ENCODE measurements at regions not wholly inside any gene's neighbourhood (a gene's known extent, or its start where the extent isn't known, plus 50 kb on each side); places are given as distances from the start of the nearest gene placed in this dataset.

DNA sequence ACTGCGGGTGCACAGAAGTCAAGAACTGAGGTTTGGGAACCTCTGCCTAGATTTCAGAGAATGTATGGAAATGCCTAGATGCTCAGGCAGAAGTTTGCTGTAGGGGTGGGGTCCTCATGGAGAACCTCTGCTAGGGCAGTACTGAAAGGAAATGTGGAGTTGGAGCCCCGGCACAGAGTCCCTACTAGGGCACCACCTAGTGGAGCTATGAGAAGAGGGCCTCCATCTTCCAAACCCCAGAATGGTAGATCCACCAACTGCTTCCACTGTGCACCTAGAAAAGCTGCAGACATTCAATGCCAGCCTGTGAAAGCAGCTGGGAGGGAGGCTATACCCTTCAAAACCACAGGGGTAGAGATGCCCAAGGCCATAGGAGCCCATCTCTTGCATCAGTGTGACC is 1336.0 kb upstream of the CELF2 start:
- TF ChIP-seq, protein P1, sequence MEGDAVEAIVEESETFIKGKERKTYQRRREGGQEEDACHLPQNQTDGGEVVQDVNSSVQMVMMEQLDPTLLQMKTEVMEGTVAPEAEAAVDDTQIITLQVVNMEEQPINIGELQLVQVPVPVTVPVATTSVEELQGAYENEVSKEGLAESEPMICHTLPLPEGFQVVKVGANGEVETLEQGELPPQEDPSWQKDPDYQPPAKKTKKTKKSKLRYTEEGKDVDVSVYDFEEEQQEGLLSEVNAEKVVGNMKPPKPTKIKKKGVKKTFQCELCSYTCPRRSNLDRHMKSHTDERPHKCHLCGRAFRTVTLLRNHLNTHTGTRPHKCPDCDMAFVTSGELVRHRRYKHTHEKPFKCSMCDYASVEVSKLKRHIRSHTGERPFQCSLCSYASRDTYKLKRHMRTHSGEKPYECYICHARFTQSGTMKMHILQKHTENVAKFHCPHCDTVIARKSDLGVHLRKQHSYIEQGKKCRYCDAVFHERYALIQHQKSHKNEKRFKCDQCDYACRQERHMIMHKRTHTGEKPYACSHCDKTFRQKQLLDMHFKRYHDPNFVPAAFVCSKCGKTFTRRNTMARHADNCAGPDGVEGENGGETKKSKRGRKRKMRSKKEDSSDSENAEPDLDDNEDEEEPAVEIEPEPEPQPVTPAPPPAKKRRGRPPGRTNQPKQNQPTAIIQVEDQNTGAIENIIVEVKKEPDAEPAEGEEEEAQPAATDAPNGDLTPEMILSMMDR (IDR thresholded peaks at IDR 0.05; ENCODE audit: poor library complexity, severe bottlenecking), result no peak
- DNase-seq (ENCODE audit: low spot score), result no peak

DNA sequence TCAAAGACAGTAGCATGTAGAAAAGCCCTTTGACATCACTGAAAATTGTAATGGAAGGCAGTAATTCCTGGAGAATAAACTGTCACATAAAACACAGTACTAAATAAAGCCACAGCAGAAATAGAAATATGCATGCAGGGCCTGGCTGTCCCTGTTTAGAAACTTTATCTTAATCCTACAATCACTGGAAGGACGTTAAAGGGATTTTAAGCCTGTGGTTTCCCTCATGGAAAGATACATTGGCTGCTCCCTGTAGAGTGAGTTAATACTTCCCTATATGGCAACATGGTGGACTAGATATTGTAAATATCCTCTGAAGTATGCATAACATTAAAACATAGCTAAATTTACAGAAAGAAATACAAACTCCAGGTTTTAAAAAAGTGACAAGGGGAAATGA is 1334.9 kb upstream of the CELF2 start:
- no peaks in the 10 kb centered on the region for H3K27me3 ChIP-seq (ENCODE audit: insufficient read depth, poor library complexity, severe bottlenecking)
- TF ChIP-seq, protein P1 (IDR thresholded peaks at IDR 0.05; ENCODE audit: poor library complexity, severe bottlenecking), result no peak
- no peak overlapping the region for H3K27ac ChIP-seq (ENCODE audit: poor library complexity, severe bottlenecking)
- H3K9me3 ChIP-seq (ENCODE audit: severe bottlenecking), result no peaks in the 10 kb centered on the region
- H3K4me1 ChIP-seq (ENCODE audit: insufficient read depth, poor library complexity, severe bottlenecking), result no peaks in the 10 kb centered on the region
- DNase-seq (ENCODE audit: low spot score) (no peak), ATAC-seq (ENCODE audit: low read depth) (no peak)
- no peaks in the 10 kb centered on the region for H3K36me3 ChIP-seq (ENCODE audit: low read depth)
- H3K4me3 ChIP-seq (ENCODE audit: severe bottlenecking), result no peak overlapping the region

More for the DNA sequence above, 1336.0 kb upstream of the CELF2 start:
- H3K27ac ChIP-seq (ENCODE audit: poor library complexity, severe bottlenecking), result no peak overlapping the region
- H3K27me3 ChIP-seq (ENCODE audit: insufficient read depth, poor library complexity, severe bottlenecking), result no peaks in the 10 kb centered on the region
- H3K4me3 ChIP-seq (ENCODE audit: severe bottlenecking), result no peak overlapping the region
- H3K36me3 ChIP-seq (ENCODE audit: low read depth), result no peaks in the 10 kb centered on the region
- no peaks in the 10 kb centered on the region for H3K9me3 ChIP-seq (ENCODE audit: severe bottlenecking)
- no peaks in the 10 kb centered on the region for H3K4me1 ChIP-seq (ENCODE audit: insufficient read depth, poor library complexity, severe bottlenecking)
- no peak for ATAC-seq (ENCODE audit: low read depth)

DNA sequence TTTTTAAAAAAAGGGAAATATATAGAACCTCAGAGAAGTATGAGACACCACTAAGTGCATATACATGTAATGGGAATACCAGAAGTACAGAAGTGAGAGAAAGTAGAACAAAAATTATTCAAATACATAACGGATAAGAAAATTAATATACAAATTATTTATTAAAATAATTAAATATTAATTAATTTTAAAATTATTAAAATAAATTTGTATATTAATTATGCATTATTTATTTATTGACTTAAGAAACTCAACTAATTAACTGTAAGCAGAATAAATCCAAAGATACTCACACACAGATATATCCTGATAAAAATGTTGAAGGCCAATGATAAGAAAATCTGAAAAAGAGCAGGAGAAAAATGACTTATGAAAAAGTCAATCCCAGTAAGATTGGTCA is 1333.5 kb upstream of the CELF2 start:
- H3K4me3 ChIP-seq (ENCODE audit: severe bottlenecking), result no peak overlapping the region
- ATAC-seq (ENCODE audit: low read depth), result no peak
- H3K27ac ChIP-seq (ENCODE audit: poor library complexity, severe bottlenecking), result no peak overlapping the region
- no peak for DNase-seq (ENCODE audit: low spot score)
- no peaks in the 10 kb centered on the region for H3K9me3 ChIP-seq (ENCODE audit: severe bottlenecking)
- no peaks in the 10 kb centered on the region for H3K36me3 ChIP-seq (ENCODE audit: low read depth)
- no peaks in the 10 kb centered on the region for H3K4me1 ChIP-seq (ENCODE audit: insufficient read depth, poor library complexity, severe bottlenecking)
- TF ChIP-seq, protein P1 (IDR thresholded peaks at IDR 0.05; ENCODE audit: poor library complexity, severe bottlenecking), result no peak
- H3K27me3 ChIP-seq (ENCODE audit: insufficient read depth, poor library complexity, severe bottlenecking), result no peaks in the 10 kb centered on the region

DNA sequence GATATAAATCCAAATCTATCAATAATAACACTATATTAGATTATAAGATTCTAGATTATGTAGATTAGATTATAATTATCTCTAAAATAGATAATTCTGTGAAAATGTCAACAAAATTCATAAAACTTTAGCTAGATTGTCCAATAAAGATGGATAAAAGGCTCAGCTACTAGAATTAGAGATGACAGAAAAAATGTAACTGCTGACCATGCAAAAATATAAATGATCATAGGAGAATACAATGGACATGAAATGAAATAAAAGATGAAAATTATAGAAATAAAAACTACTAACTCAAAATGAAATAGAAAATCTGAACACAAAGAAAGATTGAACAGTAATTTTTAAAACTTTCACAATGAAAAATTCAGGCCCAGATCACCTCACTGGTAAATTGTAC is 1332.1 kb upstream of the CELF2 start:
- ATAC-seq (ENCODE audit: low read depth) (no peak), DNase-seq (ENCODE audit: low spot score) (no peak)
- Histone ChIP-seq H3K9me3 (ENCODE audit: severe bottlenecking) (no peaks in the 10 kb centered on the region), H3K4me1 (ENCODE audit: insufficient read depth, poor library complexity, severe bottlenecking) (no peaks in the 10 kb centered on the region), H3K36me3 (ENCODE audit: low read depth) (no peaks in the 10 kb centered on the region), H3K27me3 (ENCODE audit: insufficient read depth, poor library complexity, severe bottlenecking) (no peaks in the 10 kb centered on the region), H3K4me3 (ENCODE audit: severe bottlenecking) (no peak overlapping the region), H3K27ac (ENCODE audit: poor library complexity, severe bottlenecking) (no peak overlapping the region)
- TF ChIP-seq, protein P1 (IDR thresholded peaks at IDR 0.05; ENCODE audit: poor library complexity, severe bottlenecking), result no peak

DNA sequence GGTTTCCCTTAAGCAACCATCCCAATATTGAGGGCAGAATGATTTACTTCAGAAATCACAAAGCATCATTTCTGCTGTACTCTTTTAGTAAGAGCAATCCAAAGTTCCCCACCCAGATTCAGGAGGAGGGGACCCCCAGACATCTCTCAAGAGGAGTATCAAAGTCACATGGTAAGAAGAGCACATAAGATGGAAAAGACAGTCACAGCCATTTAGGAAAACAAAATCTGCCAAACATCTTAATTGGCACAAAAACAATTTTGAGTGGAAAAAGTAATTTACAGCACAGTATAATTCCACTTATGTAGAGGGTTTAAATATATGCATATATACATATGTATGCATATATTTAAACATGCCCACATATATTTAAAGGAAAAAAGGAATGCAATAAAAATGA is 1329.0 kb upstream of the CELF2 start:
- Histone ChIP-seq H3K9me3 (ENCODE audit: severe bottlenecking) (no peaks in the 10 kb centered on the region), H3K27me3 (ENCODE audit: insufficient read depth, poor library complexity, severe bottlenecking) (no peaks in the 10 kb centered on the region), H3K4me1 (ENCODE audit: insufficient read depth, poor library complexity, severe bottlenecking) (no peaks in the 10 kb centered on the region), H3K36me3 (ENCODE audit: low read depth) (no peaks in the 10 kb centered on the region), H3K4me3 (ENCODE audit: severe bottlenecking) (no peak overlapping the region), H3K27ac (ENCODE audit: poor library complexity, severe bottlenecking) (no peak overlapping the region)
- TF ChIP-seq, protein P1 (IDR thresholded peaks at IDR 0.05; ENCODE audit: poor library complexity, severe bottlenecking), result no peak
- DNase-seq (ENCODE audit: low spot score) (no peak), ATAC-seq (ENCODE audit: low read depth) (no peak)

Measured in RWPE2 (cell line).